LNCaP clone FGC (cell line): ENCODE measurements at regions not wholly inside any gene's neighbourhood (a gene's known extent, or its start where the extent isn't known, plus 50 kb on each side); places are given as distances from the start of the nearest gene placed in this dataset.

Experiments used
- DNase-seq: peaks from one replicate; pipeline ENCODE4 v3.0.0-alpha.2; 2011; ENCODE audit warnings: low read depth
- H3K4me3 ChIP-seq: 2 replicates; pipeline ENCODE4 v1.5.1; 2011; ENCODE audit warnings: mild to moderate bottlenecking, low read depth, low read length, control low read depth
- TF ChIP-seq, protein P1 (sequence below): IDR thresholded peaks from 2 replicates; pipeline ENCODE4 v1.5.1; 2012; ENCODE audit warnings: mild to moderate bottlenecking; ENCODE audit not compliant: control insufficient read depth, insufficient read depth; ENCODE audit errors: extremely low read depth

DNA sequence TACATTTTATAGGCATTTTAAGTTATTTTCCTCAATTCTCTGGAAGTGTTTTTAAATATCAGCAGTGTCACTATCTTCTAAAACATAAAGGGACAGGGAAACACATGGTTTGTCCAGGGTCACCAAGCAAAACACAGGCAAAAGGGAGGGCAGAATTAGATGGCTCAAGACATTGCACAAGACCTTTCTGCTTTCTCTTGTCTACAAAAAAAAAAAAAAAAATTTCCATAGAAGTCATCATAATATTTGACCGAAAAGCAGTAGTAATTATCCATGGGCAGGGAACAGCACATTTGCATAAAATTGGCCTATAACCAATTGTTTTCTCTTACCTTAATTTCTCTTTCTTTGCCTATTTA, 703.1 kb upstream of the FZD8 start:
- no peak for DNase-seq
- TF ChIP-seq, protein P1, sequence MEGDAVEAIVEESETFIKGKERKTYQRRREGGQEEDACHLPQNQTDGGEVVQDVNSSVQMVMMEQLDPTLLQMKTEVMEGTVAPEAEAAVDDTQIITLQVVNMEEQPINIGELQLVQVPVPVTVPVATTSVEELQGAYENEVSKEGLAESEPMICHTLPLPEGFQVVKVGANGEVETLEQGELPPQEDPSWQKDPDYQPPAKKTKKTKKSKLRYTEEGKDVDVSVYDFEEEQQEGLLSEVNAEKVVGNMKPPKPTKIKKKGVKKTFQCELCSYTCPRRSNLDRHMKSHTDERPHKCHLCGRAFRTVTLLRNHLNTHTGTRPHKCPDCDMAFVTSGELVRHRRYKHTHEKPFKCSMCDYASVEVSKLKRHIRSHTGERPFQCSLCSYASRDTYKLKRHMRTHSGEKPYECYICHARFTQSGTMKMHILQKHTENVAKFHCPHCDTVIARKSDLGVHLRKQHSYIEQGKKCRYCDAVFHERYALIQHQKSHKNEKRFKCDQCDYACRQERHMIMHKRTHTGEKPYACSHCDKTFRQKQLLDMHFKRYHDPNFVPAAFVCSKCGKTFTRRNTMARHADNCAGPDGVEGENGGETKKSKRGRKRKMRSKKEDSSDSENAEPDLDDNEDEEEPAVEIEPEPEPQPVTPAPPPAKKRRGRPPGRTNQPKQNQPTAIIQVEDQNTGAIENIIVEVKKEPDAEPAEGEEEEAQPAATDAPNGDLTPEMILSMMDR, result no peak
- H3K4me3 ChIP-seq, result no peak overlapping the region

DNA sequence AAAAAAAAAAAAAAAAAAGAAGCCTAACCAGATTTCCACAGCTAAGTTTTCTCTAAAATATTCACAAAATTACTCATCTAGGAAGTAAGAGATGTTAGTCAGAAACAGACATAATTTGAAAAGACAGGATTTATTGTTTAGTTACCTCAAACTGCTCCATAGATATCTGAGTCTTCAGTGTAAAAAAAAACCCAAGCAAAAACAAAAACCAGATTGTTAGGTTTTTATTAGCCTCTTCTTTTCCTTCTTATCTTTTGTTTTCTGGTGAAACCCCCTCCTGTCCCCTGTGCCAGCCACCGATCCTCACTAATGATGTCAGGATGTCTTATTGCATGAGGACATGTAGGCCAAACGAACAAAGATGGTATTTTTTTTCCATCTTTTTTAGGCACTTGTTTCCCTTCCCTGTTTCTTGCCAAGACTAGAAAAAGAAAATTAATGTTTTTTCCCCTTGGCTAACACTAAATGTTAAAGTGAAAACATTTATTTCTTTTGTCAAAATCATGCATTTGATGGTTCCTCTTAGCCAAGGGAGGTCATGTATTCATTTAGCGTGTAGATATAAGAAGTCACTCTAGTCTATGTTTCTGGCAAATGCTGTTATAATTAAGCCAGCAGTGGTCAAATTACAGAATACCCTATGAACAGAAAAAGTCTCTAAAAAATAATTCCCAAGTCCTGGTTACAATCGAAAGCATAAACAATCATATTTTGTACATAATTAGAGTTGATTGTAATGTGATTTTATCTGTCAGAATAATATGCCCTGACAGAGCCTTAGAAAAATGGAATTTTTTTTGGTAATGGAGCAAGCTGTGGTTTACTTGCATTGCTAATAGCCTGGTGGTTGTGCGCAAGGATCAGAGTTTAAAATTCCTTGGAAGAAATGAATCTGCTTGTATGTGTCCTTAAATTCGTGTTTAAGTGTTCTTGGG, 702.4 kb upstream of the FZD8 start:
- H3K4me3 ChIP-seq, result no peak overlapping the region
- no peak for DNase-seq
- TF ChIP-seq, protein P1, result no peak

DNA sequence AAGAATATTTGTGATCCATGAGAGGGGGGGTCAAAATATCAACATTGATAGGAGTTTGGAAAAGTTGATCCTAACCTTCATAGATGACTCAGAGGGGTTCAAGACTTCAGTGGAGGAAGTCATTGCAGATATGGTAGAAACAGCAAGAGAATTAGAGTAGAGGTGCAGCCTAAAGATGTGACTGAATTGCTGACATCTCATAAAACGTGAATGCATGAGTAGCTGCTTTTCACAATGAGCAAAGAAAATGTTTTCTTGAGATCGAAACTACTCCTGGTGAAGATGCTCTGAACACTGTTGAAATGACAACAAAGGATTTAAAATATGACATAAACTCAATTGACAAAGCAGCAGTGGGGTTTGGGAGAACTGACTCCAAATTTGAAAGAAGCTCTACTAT, 700.7 kb upstream of the FZD8 start:
- TF ChIP-seq, protein P1, result no peak
- H3K4me3 ChIP-seq, result no peak overlapping the region
- no peak for DNase-seq

DNA sequence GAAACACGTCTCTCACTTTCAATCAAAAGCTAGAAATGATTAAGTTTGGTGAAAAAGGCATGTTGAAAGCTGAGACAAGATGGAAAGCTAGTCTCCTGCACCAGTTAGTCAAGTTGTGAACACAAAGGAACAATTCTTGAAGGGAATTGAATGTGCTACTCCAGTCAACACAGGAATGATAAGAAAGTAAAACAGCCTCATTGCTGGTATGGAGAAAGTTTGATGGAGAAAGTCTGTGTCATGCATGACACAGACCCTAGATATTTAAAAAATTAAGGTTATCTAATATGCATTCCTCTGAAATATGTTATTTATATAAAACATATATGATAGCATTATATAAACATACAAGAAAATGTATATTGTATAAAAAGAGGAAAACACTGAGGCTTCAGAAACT, 699.4 kb upstream of the FZD8 start:
- TF ChIP-seq, protein P1, result no peak
- H3K4me3 ChIP-seq, result no peak overlapping the region
- DNase-seq, result no peak

DNA sequence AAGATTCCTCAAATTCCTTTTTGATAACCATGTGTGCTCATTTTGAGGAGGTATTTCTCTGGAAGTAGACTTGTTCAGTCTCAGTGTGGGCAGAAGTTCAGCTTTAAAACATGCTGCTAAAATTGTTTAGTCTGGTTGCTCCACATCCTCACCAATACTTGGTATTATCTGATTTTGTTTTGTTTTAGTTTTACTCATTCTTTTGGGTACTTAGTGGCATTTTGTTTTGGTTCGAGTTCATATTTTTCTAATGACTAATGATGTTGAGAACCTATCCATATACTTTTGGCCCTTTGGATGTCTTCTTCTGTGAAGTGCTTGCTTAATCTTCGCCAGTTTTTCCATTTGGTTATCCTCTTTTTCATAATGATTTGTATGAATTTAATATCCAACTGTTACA, 694.2 kb upstream of the FZD8 start:
- no peak for DNase-seq
- H3K4me3 ChIP-seq, result no peak overlapping the region
- TF ChIP-seq, protein P1, result no peak

DNA sequence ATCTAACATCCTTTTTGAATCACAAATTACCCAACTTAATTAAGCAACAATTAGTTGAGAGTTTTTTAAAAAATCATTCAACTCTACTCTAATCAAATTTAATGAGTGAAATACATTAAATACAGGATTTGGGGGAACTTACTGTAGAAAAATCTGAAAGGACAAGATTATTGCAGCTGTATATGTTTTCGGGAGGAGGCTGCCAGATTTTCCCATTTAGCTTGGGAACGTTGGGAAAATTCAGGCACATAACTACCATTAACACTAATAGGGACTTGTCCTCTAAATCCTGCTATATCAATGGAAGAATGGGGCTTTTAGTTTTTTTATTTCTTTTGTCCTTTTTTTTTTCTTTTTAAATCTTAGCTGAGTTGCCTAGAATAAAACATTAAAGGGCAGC, 691.4 kb upstream of the FZD8 start:
- TF ChIP-seq, protein P1, result no peak
- H3K4me3 ChIP-seq, result no peak overlapping the region
- DNase-seq, result no peak

DNA sequence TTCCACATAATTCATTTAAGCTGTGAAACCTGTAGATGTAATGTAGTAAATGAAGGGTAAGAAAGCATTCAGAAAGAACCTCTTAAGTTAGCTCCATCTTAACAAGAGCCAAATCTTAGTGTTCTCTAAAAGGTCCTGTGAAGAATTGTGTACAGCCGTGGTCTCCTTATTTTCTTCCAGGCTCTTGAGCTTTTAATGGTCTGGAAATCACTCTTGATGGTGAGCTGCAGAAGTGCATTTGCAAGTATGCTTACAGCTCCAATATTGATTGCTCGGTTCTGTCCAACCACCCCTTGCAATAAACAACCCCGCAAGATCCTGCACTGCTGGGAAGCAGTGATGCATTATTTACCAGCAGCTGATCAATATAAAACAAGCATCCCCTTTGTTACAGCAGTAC, 690.8 kb upstream of the FZD8 start:
- no peak overlapping the region for H3K4me3 ChIP-seq
- no peak for DNase-seq
- TF ChIP-seq, protein P1, result no peak
